ENCODE measurements at regions not wholly inside any gene's neighbourhood (a gene's known extent, or its start where the extent isn't known, plus 50 kb on each side); places are given as distances from the start of the nearest gene placed in this dataset.

- H3K36me3 ChIP-seq (ENCODE audit: control insufficient read depth, insufficient read depth, low read length), result no peaks in the 10 kb centered on the region
- no peak overlapping the region for H3K4me3 ChIP-seq (ENCODE audit: low read depth in 2 of 2, low read length in 2 of 2)
- H3K27ac ChIP-seq (ENCODE audit: low read length), result peak overlapping the region; percentile 48; the same call in 1 of the 2 replicates
- ChIA-PET POLR2A (no interaction called here), CTCF (no interaction called here)
- ATAC-seq (no peak), DNase-seq (ENCODE audit: low read depth, low spot score) (no peak)
- no peaks in the 10 kb centered on the region for H3K9me3 ChIP-seq (ENCODE audit: control insufficient read depth, insufficient read depth, low read depth, low read length)
- peaks cover 10% of the 10 kb centered on the region; the same call in 1 of the 2 replicates for H3K4me1 ChIP-seq (ENCODE audit: control insufficient read depth, insufficient read depth, low read length)
- no TSS peak for BruUV-seq (replicated peaks)
- in situ Hi-C loops (cut with HindIII; ENCODE audit: low pct_unique_long_range_greater_than_20kb, low sequenced_read_pairs) (no loop called here), intact Hi-C loops (cut with micrococcal nuclease; ENCODE audit: unreplicated experiment) (no loop called here)
- TF ChIP-seq SIN3A (IDR thresholded peaks at IDR 0.05; ENCODE audit: borderline replicate concordance, insufficient read depth, low read depth, low read length) (no peak), POLR2AphosphoS5 (IDR thresholded peaks at IDR 0.05; ENCODE audit: low read depth, low read length) (no peak)
- no peaks in the 10 kb centered on the region for H3K27me3 ChIP-seq (ENCODE audit: control insufficient read depth, insufficient read depth, low read length)
These were observed 433.2 kb upstream of the ZNF608 start for GRCh38 chr5:125179612-125180011.

DNA sequence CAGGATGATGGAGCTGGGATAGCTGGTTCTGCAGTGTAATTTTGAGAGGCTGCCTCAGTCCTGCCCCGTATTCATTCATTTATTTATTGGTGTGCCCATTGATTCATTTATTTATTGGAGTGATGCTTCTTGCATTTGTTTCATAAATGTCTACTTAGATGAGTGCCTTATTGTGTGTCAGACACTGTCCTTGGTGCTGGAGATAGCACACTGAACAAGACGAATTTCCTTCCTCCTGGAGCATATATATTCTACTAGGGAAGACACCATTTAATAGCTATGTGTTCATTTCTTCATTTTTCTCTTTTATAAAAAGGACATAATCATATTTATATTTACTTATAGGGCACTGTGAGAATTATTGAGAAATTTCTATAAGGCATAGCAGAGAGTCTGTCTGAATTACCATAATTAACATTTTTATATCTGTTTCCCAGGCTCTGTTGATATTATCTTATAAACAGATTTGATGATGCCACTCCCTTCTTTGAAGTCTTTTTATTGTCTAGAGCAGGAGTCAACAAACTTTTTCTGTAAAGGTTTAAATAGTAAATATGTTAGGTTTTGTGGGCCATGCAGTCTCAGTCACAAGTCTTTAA, 433.9 kb upstream of the ZNF608 start:
- Histone ChIP-seq H3K36me3 (ENCODE audit: control insufficient read depth, insufficient read depth, low read length) (no peaks in the 10 kb centered on the region), H3K27me3 (ENCODE audit: control insufficient read depth, insufficient read depth, low read length) (no peaks in the 10 kb centered on the region), H3K9me3 (ENCODE audit: control insufficient read depth, insufficient read depth, low read depth, low read length) (no peaks in the 10 kb centered on the region), H3K4me3 (ENCODE audit: low read depth in 2 of 2, low read length in 2 of 2) (no peak overlapping the region), H3K27ac (ENCODE audit: low read length) (peak overlapping the region; percentile 48; the same call in 1 of the 2 replicates), H3K4me1 (ENCODE audit: control insufficient read depth, insufficient read depth, low read length) (peaks cover 8% of the 10 kb centered on the region; the same call in 1 of the 2 replicates)
- intact Hi-C loops (cut with micrococcal nuclease; ENCODE audit: unreplicated experiment), result no loop called here
- DNase-seq (ENCODE audit: low read depth, low spot score), result no peak
- in situ Hi-C loops (cut with HindIII; ENCODE audit: low pct_unique_long_range_greater_than_20kb, low sequenced_read_pairs), result no loop called here
- CTCF ChIA-PET, result no interaction called here
- BruUV-seq (replicated peaks), result no TSS peak
- ATAC-seq, result no peak
- TF ChIP-seq SIN3A (IDR thresholded peaks at IDR 0.05; ENCODE audit: borderline replicate concordance, insufficient read depth, low read depth, low read length), result no peak
- TF ChIP-seq REST (IDR thresholded peaks at IDR 0.05; ENCODE audit: insufficient read depth in 1 of 2, low read depth in 2 of 2, low read length in 1 of 2), result peak; percentile 82 to 87
- POLR2A ChIA-PET, result no interaction called here

GRCh38 chr5:125181159-125181558, 434.7 kb upstream of the ZNF608 start:
- CTCF ChIA-PET, result no interaction called here
- in situ Hi-C loops (cut with HindIII; ENCODE audit: low pct_unique_long_range_greater_than_20kb, low sequenced_read_pairs), result no loop called here
- no peaks in the 10 kb centered on the region for H3K36me3 ChIP-seq (ENCODE audit: control insufficient read depth, insufficient read depth, low read length)

More at GRCh38 chr5:125181159-125181558, 434.7 kb upstream of the ZNF608 start:
- intact Hi-C loops (cut with micrococcal nuclease; ENCODE audit: unreplicated experiment), result no loop called here
- BruUV-seq (replicated peaks), result no TSS peak
- TF ChIP-seq TCF7L2 (IDR thresholded peaks at IDR 0.05; ENCODE audit: low read depth, low read length), result no peak
- TF ChIP-seq POLR2AphosphoS5 (IDR thresholded peaks at IDR 0.05; ENCODE audit: low read depth, low read length), result no peak
- no peak for TF ChIP-seq REST (IDR thresholded peaks at IDR 0.05; ENCODE audit: insufficient read depth in 1 of 2, low read depth in 2 of 2, low read length in 1 of 2)
- TF ChIP-seq SIN3A (IDR thresholded peaks at IDR 0.05; ENCODE audit: borderline replicate concordance, insufficient read depth, low read depth, low read length), result no peak
- TF ChIP-seq CTCF (IDR thresholded peaks at IDR 0.05), result no peak
- Histone ChIP-seq H3K27me3 (ENCODE audit: control insufficient read depth, insufficient read depth, low read length) (no peaks in the 10 kb centered on the region), H3K4me1 (ENCODE audit: control insufficient read depth, insufficient read depth, low read length) (peaks cover 1% of the 10 kb centered on the region; the same call in 1 of the 2 replicates), H3K27ac (ENCODE audit: low read length) (no peak overlapping the region; the same call in 1 of the 2 replicates), H3K4me3 (ENCODE audit: low read depth in 2 of 2, low read length in 2 of 2) (no peak overlapping the region), H3K9me3 (ENCODE audit: control insufficient read depth, insufficient read depth, low read depth, low read length) (no peaks in the 10 kb centered on the region)
- ATAC-seq (no peak), DNase-seq (ENCODE audit: low read depth, low spot score) (no peak)
- POLR2A ChIA-PET, result no interaction called here
